B cell (primary cell): ENCODE measurements at regions not wholly inside any gene's neighbourhood (a gene's known extent, or its start where the extent isn't known, plus 50 kb on each side); places are given as distances from the start of the nearest gene placed in this dataset.

Experiments
- ATAC-seq: fragments of 200-7000 bp; cut with Tn5 transposase; one replicate; pipeline ENCODE4 v1.10.0; 2021; ENCODE audit warnings: low read depth, mild to moderate bottlenecking, moderate number of reproducible peaks, moderate library complexity
- CTCF ChIA-PET: fragments of 350-600 bp; sonication (Branson Sonifier 250); formaldehyde crosslinking; loops from one replicate; lab custom pipeline; 2021; ENCODE audit warnings: antibody characterized with exemption, inconsistent platforms; lab: Charles Lee
- POLR2A ChIA-PET: fragments of 350-600 bp; sonication (Branson Sonifier 250); formaldehyde crosslinking; loops from one replicate; lab custom pipeline; 2021; ENCODE audit warnings: antibody characterized with exemption; lab: Charles Lee
- DNase-seq: peaks from one replicate; pipeline ENCODE4 v3.0.0; 2013
- H2AFZ ChIP-seq: 2 replicates; pipeline ENCODE4 v1.6.1; 2012; ENCODE audit warnings: mild to moderate bottlenecking, low read depth, low read length; ENCODE audit not compliant: insufficient read depth, poor library complexity, severe bottlenecking
- H3K27ac ChIP-seq, 2 donors: 1 replicate in 1 of 2; 2 replicates in 1 of 2; pipeline ENCODE4 v1.5.1; 2012 to 2013; ENCODE audit warnings: low read length in 2 of 2, mild to moderate bottlenecking in 2 of 2, moderate library complexity in 1 of 2
- H3K27me3 ChIP-seq, 4 experiments: fragments of 200-600 bp in 1 of 4; sonication (generic) in 1 of 4; replicated peaks in 1 of 4; 1 replicate in 2 of 4; 2 replicates in 2 of 4; pipeline versions ENCODE4 v1.6.1 to v1.7.0; 2013 to 2016; ENCODE audit warnings: low read length in 3 of 4, mild to moderate bottlenecking in 2 of 4, mixed read lengths in 1 of 4, moderate library complexity in 1 of 4; ENCODE audit not compliant: insufficient read depth in 4 of 4, control insufficient read depth in 3 of 4; ENCODE audit errors: control extremely low read depth in 1 of 4
- H3K36me3 ChIP-seq, 2 experiments: replicated peaks in 1 of 2; 1 replicate in 1 of 2; 2 replicates in 1 of 2; pipeline versions ENCODE4 v1.6.1 to v1.7.1; 2013; ENCODE audit warnings: low read length in 1 of 2; ENCODE audit not compliant: insufficient read depth in 2 of 2, control insufficient read depth in 1 of 2; ENCODE audit errors: control extremely low read depth in 1 of 2, extremely low read depth in 1 of 2
- H3K4me1 ChIP-seq, 2 donors: fragments of 200-600 bp in 1 of 2; sonication (generic) in 1 of 2; 1 replicate in 1 of 2; 2 replicates in 1 of 2; pipeline versions ENCODE4 v1.5.1 to v1.6.1; 2013 to 2017; ENCODE audit warnings: low read length in 2 of 2; ENCODE audit not compliant: control insufficient read depth in 2 of 2, insufficient read depth in 2 of 2
- H3K4me2 ChIP-seq: replicated peaks from 2 replicates; pipeline ENCODE3; 2012; ENCODE audit warnings: mild to moderate bottlenecking, low read depth, low read length; ENCODE audit not compliant: poor library complexity, severe bottlenecking
- H3K4me3 ChIP-seq, 5 experiments: fragments of 200-600 bp in 1 of 5; sonication (generic) in 1 of 5; 1 replicate in 3 of 5; 2 replicates in 2 of 5; pipeline versions ENCODE4 v1.5.1 to v1.7.0; 2011 to 2016; ENCODE audit warnings: low read length in 4 of 5, mild to moderate bottlenecking in 4 of 5, low read depth in 2 of 5, control low read depth in 1 of 5, moderate library complexity in 1 of 5; ENCODE audit not compliant: insufficient read depth in 1 of 5; ENCODE audit errors: control extremely low read depth in 1 of 5, extremely low read depth in 1 of 5
- H3K79me2 ChIP-seq: fragments of 200-600 bp; sonication (generic); one replicate; pipeline ENCODE4 v1.6.0; 2016; ENCODE audit warnings: low read length; ENCODE audit not compliant: control insufficient read depth, insufficient read depth
- H3K9ac ChIP-seq: fragments of 200-600 bp; sonication (generic); 2 replicates; pipeline ENCODE4 v1.6.1; 2017; ENCODE audit warnings: mild to moderate bottlenecking, low read length, moderate library complexity
- H3K9me3 ChIP-seq, 3 donors: one replicate each; pipeline versions ENCODE4 v1.6.1 to v1.7.1; 2013; ENCODE audit warnings: low read length in 2 of 3; ENCODE audit not compliant: control insufficient read depth in 2 of 3, insufficient read depth in 1 of 3; ENCODE audit errors: control extremely low read depth in 1 of 3
- H4K20me1 ChIP-seq: 2 replicates; pipeline ENCODE4 v1.6.0; 2012; ENCODE audit warnings: mild to moderate bottlenecking, low read length; ENCODE audit not compliant: insufficient read depth, control insufficient read depth, poor library complexity, severe bottlenecking
- H3K27ac Mint-ChIP-seq: one replicate; pipeline ENCODE4 v1.8.0; 2021; ENCODE audit warnings: mixed read lengths
- H3K27me3 Mint-ChIP-seq: one replicate; pipeline ENCODE4 v1.8.0; 2021; ENCODE audit warnings: mixed read lengths
- H3K4me1 Mint-ChIP-seq: one replicate; pipeline ENCODE4 v1.8.0; 2021; ENCODE audit warnings: mixed read lengths
- H3K4me3 Mint-ChIP-seq: one replicate; pipeline ENCODE4 v1.8.0; 2021; ENCODE audit warnings: mixed read lengths
- H3K9me3 Mint-ChIP-seq: one replicate; pipeline ENCODE4 v1.8.0; 2022; ENCODE audit warnings: mixed read lengths; ENCODE audit not compliant: insufficient read depth
- EZH2 ChIP-seq: IDR thresholded peaks from 2 replicates; pipeline ENCODE4 v1.6.1; 2012; ENCODE audit warnings: borderline replicate concordance, low read depth, mild to moderate bottlenecking, moderate library complexity, low read length; ENCODE audit not compliant: insufficient read depth, poor library complexity, severe bottlenecking
- WGBS: methylation state at CpG from one replicate; pipeline ENCODE4 v1.1.5; 2013; ENCODE audit warnings: missing lambda C conversion rate; ENCODE audit not compliant: insufficient coverage; 5-methylcytosine and 5-hydroxymethylcytosine counted together
- intact Hi-C: fragments of 100-400 bp; cut with micrococcal nuclease; formaldehyde crosslinking; loops from one replicate; pipeline ENCODE4 v1.10.0; 2022
- TF ChIP-seq, protein P1 (sequence below): fragments of 200-600 bp; IDR thresholded peaks from one replicate; pipeline ENCODE4 v1.8.0; 2022; ENCODE audit warnings: antibody characterized with exemption, mild to moderate bottlenecking

DNA sequence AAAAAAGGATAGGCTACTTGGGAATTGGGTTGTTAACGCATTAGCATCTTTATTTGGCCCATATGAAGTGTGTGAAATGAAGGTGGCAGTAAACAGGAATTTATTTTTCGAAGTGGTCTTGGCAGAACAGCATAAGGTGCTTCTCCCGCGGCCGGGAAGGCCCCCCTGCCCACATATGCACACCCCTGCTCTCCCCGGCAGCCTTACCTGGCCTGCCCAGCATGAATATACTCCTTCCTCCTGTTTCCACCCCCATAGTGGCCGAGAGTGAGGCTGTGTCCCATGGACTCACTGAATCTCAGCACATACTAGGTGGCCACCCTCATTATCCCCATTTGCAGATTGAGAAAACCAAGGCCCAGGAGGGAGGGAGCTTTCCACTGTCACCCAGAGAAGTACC is 54.0 kb upstream of the OLFM1 start:
- Mint-ChIP-seq H3K9me3 (no peaks in the 10 kb centered on the region), H3K4me3 (no peak overlapping the region), H3K4me1 (no peaks in the 10 kb centered on the region), H3K27me3 (peaks cover 11% of the 10 kb centered on the region), H3K27ac (no peak overlapping the region)
- Histone ChIP-seq H3K9ac (no peak overlapping the region), H4K20me1 (no peaks in the 10 kb centered on the region), H3K4me3 (no peak overlapping the region), H3K27me3 (no peaks in the 10 kb centered on the region), H3K36me3 (no peaks in the 10 kb centered on the region), H2AFZ (no peak overlapping the region), H3K4me1 (no peaks in the 10 kb centered on the region), H3K4me2 (no peak overlapping the region), H3K79me2 (no peaks in the 10 kb centered on the region), H3K27ac (no peak overlapping the region), H3K9me3 (peaks cover 0 to 8% (median 0%) of the 10 kb centered on the region in 3 donors)
- ChIA-PET CTCF (no interaction called here), POLR2A (no interaction called here)
- intact Hi-C loops, result no loop called here
- 80% methylated on average over 7 of the region's 7 CpGs for WGBS
- TF ChIP-seq, protein P1, sequence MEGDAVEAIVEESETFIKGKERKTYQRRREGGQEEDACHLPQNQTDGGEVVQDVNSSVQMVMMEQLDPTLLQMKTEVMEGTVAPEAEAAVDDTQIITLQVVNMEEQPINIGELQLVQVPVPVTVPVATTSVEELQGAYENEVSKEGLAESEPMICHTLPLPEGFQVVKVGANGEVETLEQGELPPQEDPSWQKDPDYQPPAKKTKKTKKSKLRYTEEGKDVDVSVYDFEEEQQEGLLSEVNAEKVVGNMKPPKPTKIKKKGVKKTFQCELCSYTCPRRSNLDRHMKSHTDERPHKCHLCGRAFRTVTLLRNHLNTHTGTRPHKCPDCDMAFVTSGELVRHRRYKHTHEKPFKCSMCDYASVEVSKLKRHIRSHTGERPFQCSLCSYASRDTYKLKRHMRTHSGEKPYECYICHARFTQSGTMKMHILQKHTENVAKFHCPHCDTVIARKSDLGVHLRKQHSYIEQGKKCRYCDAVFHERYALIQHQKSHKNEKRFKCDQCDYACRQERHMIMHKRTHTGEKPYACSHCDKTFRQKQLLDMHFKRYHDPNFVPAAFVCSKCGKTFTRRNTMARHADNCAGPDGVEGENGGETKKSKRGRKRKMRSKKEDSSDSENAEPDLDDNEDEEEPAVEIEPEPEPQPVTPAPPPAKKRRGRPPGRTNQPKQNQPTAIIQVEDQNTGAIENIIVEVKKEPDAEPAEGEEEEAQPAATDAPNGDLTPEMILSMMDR, result no peak
- no peak for TF ChIP-seq EZH2
- no peak for DNase-seq
- no peak for ATAC-seq

DNA sequence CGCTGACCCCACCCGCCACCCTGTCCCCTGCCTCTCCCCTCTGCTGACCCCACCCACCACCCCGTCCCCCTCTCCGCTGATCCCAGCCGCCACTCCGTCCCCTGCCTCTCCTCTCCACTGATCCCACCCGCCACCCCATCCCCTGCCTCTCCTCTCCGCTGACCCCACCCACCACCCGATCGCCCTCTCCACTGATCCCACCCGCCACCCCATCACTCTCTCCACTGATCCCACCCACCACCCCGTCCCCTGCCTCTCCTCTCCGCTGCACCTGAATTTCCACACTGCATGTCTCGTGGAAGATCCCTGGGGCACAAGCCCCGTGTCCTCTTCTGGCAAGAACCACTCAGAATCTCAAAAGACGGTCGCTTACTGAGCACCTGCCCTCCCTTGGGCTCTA is 53.4 kb upstream of the OLFM1 start:
- DNase-seq, result no peak
- no peak overlapping the region for H3K9ac ChIP-seq
- H3K27ac ChIP-seq, result no peak overlapping the region
- TF ChIP-seq, protein P1, result no peak
- TF ChIP-seq EZH2, result no peak
- POLR2A ChIA-PET, result no interaction called here
- H3K4me3 ChIP-seq, result no peak overlapping the region
- intact Hi-C loops, result no loop called here
- peaks cover 0 to 8% (median 0%) of the 10 kb centered on the region in 3 donors for H3K9me3 ChIP-seq
- CTCF ChIA-PET, result no interaction called here
- H3K27me3 Mint-ChIP-seq, result peaks cover 15% of the 10 kb centered on the region
- H3K4me1 ChIP-seq, result no peaks in the 10 kb centered on the region
- WGBS, result 100% methylated on average over 5 of the region's 17 CpGs
- H3K4me2 ChIP-seq, result no peak overlapping the region
- no peaks in the 10 kb centered on the region for H3K9me3 Mint-ChIP-seq
- H4K20me1 ChIP-seq, result no peaks in the 10 kb centered on the region
- H3K36me3 ChIP-seq, result no peaks in the 10 kb centered on the region
- H3K4me3 Mint-ChIP-seq, result no peak overlapping the region
- no peaks in the 10 kb centered on the region for H3K27me3 ChIP-seq
- no peak overlapping the region for H3K27ac Mint-ChIP-seq
- no peak for ATAC-seq
- H3K4me1 Mint-ChIP-seq, result no peaks in the 10 kb centered on the region
- H3K79me2 ChIP-seq, result no peaks in the 10 kb centered on the region
- no peak overlapping the region for H2AFZ ChIP-seq
